NCI-H2196 (cell line): ENCODE measurements at regions not wholly inside any gene's neighbourhood (a gene's known extent, or its start where the extent isn't known, plus 50 kb on each side); places are given as distances from the start of the nearest gene placed in this dataset.

Experiments
- DNase-seq: peaks from one replicate; lab custom pipeline; 2025; ENCODE audit not compliant: unreplicated experiment; lab: John Stamatoyannopoulos, UW

GRCh38 chr2:239509373-239510143 is 108.7 kb upstream of the HDAC4 start:
- no peak for DNase-seq

DNA sequence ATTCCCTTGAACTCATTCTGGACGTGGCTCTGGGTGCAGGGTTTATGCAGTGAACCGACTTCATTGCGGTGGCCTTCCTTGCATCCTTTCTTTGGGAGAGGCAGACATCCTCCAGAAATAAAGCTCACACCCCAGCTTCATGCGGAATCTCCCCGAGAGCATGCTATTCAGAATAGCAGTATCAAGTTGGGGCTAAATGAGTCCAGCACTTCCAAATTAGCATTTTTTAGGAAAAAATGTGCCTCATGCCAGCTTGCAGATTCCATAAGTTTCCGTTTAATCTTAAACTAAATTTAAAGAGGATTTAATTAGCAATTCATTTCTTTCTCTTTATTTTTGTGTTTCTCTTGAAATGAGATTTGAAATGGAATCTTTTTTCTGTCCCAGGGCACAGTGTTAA is 107.4 kb upstream of the HDAC4 start:
- DNase-seq: no peak

DNA sequence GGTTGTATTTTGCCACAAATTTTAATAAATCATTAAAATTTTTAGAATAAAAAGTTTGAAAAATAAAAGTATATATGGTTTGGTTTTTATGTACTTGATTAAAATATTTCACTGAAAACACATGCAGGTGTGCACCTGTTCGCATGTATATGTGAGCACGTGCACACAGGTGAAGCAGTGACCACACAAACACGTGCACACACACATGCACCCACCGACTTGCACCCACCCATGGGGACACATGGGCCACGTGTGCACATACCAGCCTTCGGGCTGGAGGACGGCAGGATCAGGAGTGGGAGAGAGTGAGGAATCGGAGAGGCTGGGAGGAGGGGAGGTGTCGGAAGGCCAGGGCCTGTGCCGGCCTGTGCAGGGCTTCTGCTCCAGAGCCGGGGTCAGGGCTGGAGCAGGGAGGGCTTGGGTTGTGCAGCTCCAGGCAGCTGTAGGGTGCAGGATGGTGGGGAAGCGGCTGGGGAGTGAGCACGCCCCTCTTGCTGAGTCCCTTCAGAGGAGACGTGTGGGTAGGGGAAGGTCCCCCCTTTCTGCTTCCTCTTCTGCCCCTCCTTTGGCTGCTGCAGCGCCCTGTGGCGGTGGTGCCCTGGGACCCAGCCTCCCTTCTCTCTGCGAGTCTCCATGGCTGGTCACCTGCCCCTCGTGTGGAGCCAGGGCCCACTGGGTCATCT is 106.9 kb upstream of the HDAC4 start:
- no peak for DNase-seq

DNA sequence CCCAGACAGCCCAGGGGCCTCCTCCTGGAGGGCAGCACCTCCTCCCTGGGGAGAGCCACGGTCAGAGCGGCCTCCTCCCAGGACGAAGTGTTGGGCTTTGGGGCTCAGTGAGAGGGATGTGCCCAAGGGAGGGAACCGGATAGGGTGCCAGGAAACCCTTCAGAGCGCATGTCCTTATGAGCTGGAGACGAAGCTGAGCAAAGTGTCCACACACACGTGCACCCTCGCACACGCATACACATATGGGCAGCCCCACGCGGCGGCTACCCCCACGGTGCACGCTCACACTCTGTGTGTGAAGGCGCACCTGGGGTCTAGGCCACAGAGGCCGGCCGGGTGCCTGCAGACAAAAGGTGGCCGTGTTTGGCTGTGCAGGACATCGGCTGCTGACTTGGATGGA is 106.1 kb upstream of the HDAC4 start:
- DNase-seq: no peak

GRCh38 chr2:239506101-239506857 is 105.5 kb upstream of the HDAC4 start:
- no peak for DNase-seq

DNA sequence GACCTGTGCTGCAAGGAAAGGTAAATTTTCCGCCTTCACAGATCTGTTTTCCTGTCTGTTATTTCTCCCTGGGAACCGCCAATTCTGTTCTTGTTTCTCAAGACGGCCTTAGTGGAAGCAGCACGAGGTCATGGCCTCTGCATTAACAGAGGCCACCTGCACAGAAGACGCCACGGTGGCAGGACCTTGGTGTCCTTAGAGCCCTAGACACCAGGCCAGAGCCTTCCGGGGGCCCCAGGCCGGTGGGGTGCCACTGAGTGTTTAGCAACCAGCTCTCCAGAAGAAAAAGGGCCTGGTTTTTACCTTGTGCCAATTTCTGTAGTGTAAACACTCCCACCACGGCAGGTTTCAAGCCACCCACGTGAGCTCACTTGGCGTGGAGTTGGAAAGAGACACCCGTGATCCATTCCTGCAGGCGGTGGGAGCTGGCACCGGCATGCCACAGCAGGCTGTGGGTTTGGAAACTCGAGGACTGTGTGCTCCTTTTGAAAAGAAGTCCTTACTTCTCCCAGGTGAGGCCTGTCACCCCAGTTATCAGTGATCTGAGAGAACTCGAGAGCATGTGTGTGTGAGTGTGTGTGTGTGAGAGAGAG is 103.9 kb upstream of the HDAC4 start:
- no peak for DNase-seq

DNA sequence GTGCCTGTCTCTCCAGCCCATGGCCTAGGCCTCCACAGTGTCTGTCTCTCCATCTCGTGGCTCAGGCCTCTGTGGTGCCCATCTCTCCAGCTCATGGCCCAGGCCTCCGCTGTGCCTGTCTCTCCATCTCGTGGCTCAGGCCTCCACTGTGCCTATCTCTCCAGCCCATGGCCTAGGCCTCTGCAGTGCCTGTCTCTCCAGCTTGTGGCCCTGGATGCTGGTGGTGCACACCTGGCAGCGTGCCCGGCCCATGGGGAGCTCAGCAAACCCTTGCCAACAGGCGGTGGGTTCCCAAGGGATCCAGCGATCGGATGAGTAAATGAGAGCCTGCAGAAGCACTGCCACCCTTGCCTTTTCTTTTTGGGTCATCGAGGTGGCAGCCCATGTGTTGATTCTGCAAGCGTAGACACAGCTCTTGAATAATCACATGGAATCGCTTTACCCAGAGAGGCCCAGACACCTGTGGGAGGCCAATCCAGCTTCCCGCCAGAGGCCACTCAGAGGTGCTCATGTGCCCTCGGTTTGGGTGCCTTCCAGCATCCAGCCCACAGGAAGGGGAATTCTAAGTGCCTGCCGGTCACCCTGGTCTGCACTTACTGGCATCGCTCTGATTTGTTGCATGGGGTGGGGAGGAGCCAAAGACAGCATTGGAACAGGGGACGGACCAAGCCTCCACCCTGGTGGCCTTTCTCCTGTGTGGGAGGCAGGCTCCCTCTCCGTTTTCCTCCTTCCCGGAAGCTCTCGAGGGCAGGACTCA is 101.8 kb upstream of the HDAC4 start:
- peak; percentile 96 for DNase-seq

GRCh38 chr2:239500574-239501550 is 100.0 kb upstream of the HDAC4 start:
- no peak for DNase-seq

GRCh38 chr2:239499726-239500573 is 99.1 kb upstream of the HDAC4 start:
- no peak for DNase-seq

- no peak for DNase-seq
These were observed 98.3 kb upstream of the HDAC4 start for GRCh38 chr2:239498981-239499634.

- no peak for DNase-seq
These were observed 97.8 kb upstream of the HDAC4 start for GRCh38 chr2:239498576-239498975.

DNA sequence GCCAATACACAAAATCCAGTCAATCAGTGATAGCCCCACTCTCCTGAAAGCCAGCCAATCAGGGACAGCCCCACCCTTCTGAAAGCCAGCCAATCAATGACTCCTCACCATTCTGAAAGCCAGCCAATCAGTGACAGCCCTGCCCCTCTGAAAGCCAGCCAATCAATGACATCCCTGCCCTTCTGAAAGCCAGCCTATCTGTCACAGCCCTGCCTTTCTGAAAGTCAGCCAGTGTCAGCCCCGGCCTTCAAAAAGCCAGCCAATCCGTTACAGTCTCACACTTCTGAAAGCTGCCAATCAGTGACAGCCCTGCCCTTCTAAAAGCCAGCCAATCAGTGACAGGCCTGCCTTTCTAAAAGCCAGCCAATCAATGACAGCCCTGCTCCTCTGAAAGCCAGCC is 95.9 kb upstream of the HDAC4 start:
- no peak for DNase-seq

DNA sequence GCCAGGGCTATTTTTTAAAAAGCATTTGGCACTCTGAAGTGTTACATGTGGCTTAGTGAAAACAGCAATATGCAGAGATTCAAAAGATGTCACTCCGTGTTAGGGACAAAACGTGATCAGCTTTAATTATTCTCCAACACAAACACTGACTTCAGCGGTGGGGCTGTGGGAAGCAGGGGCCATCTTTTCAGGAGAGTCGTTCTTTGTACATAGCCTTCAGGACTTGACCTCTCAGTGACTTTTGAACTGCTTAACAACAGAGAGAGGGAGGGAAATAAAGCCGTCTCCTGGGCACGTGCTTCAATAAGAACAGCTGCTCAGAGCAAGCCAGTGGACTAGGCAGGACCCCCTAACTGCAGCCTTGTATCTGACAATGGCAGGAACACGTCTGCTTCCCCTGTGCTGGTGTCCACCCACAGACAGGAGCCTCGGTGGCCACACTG is 95.0 kb upstream of the HDAC4 start:
- no peak for DNase-seq

- no peak for DNase-seq
These were observed 94.4 kb upstream of the HDAC4 start for GRCh38 chr2:239495175-239495574.

DNA sequence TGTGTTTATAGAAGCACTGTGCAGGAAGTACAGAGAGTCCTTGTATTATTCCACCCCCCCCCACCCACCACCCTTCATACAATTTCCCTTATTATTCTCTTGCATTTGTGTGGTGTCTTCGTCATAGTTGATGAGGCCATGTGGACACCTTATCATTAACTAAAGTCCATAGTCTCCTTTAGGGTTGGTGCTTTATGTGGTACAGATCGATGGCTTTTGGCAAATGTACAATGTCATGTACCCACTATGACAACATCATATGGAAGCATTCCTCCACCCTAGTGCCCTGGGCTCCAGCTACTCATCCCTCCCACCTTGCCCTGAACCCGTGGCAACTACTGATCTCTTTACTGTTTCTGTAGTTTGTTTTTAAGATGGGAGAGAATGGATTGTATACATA is 93.8 kb upstream of the HDAC4 start:
- DNase-seq: no peak

DNA sequence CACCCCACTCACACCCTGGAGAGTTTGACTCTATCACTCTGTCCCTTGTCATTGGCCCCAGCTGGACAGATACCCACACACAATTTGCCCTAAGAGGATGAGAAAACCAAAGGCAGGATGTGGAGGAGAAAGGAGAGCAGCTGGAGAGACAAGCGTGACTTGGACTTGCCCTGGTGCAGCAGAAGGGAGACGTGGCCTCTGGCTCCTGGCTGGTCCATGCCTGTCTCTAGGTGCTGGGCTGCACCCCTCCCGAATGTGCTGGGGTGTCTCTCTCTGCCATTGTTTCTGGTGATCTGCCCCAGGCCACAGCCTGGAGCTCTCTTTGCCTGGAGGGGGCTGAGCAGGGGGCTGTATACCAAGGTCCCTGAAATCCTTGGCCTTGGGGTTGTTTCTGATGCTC is 88.7 kb upstream of the HDAC4 start:
- DNase-seq: no peak

GRCh38 chr2:239488125-239488524 is 87.3 kb upstream of the HDAC4 start:
- DNase-seq: no peak

- DNase-seq: no peak
These were observed 86.5 kb upstream of the HDAC4 start for GRCh38 chr2:239487272-239487671.
